ENCODE measurements at regions not wholly inside any gene's neighbourhood (a gene's known extent, or its start where the extent isn't known, plus 50 kb on each side); places are given as distances from the start of the nearest gene placed in this dataset.

GRCh38 chr13:58879114-58879513 is 1247.6 kb downstream of the PCDH17 start:
- no peak for TF ChIP-seq CTCF (IDR thresholded peaks at IDR 0.05)
- no peak for TF ChIP-seq EZH2 (IDR thresholded peaks at IDR 0.05; ENCODE audit: borderline replicate concordance, insufficient read depth, low read depth, low read length, poor library complexity, severe bottlenecking)
